NB4 (cell line): ENCODE measurements at regions not wholly inside any gene's neighbourhood (a gene's known extent, or its start where the extent isn't known, plus 50 kb on each side); places are given as distances from the start of the nearest gene placed in this dataset.

Experiments used
- DNase-seq: peaks from one replicate; pipeline ENCODE4 v3.0.0; 2010; ENCODE audit warnings: low read depth
- H3K4me3 ChIP-seq: one replicate; pipeline ENCODE4 v1.5.1; 2011; ENCODE audit warnings: mild to moderate bottlenecking, low read depth, low read length, moderate library complexity
- CTCF ChIP-seq: IDR thresholded peaks from one replicate; pipeline ENCODE4 v1.5.1; 2012; ENCODE audit warnings: low read depth, low read length
- MAX ChIP-seq: IDR thresholded peaks from 2 replicates; pipeline ENCODE4 v1.6.1; 2011; ENCODE audit warnings: low read depth, low read length
- MYC ChIP-seq: IDR thresholded peaks from 2 replicates; pipeline ENCODE4 v1.6.1; 2011; ENCODE audit warnings: low read depth, low read length
- POLR2A ChIP-seq: IDR thresholded peaks from 2 replicates; pipeline ENCODE4 v1.6.1; 2011; ENCODE audit warnings: mild to moderate bottlenecking; ENCODE audit not compliant: insufficient read length; ENCODE audit errors: extremely low read depth

GRCh38 chr1:188137221-188137620, 1308.5 kb downstream of the PLA2G4A start:
- H3K4me3 ChIP-seq, result no peak overlapping the region
- TF ChIP-seq MAX, result no peak
- TF ChIP-seq MYC, result no peak
- no peak for TF ChIP-seq CTCF
- TF ChIP-seq POLR2A, result no peak
- DNase-seq, result no peak

GRCh38 chr1:188140958-188141357, 1312.2 kb downstream of the PLA2G4A start:
- DNase-seq, result no peak
- no peak overlapping the region for H3K4me3 ChIP-seq
- TF ChIP-seq MYC (no peak), POLR2A (no peak), CTCF (no peak), MAX (no peak)

- no peak for TF ChIP-seq MAX
- TF ChIP-seq MYC, result no peak
- no peak for TF ChIP-seq CTCF
- TF ChIP-seq POLR2A, result no peak
- H3K4me3 ChIP-seq, result no peak overlapping the region
- DNase-seq, result no peak
Measured at GRCh38 chr1:188154196-188154595, 1325.4 kb downstream of the PLA2G4A start.

GRCh38 chr1:188154761-188155160, 1326.0 kb downstream of the PLA2G4A start:
- H3K4me3 ChIP-seq, result no peak overlapping the region
- DNase-seq, result no peak
- TF ChIP-seq POLR2A (no peak), MAX (no peak), CTCF (no peak), MYC (no peak)

- H3K4me3 ChIP-seq, result no peak overlapping the region
- DNase-seq, result no peak
- no peak for TF ChIP-seq MAX
- TF ChIP-seq POLR2A, result no peak
- no peak for TF ChIP-seq MYC
- TF ChIP-seq CTCF, result no peak
Measured at GRCh38 chr1:188155261-188155660, 1326.5 kb downstream of the PLA2G4A start.

GRCh38 chr1:188164459-188164858, 1335.7 kb downstream of the PLA2G4A start:
- H3K4me3 ChIP-seq, result no peak overlapping the region
- TF ChIP-seq POLR2A, result no peak
- no peak for TF ChIP-seq MAX
- no peak for TF ChIP-seq MYC
- TF ChIP-seq CTCF, result no peak
- no peak for DNase-seq
